ENCODE measurements at regions not wholly inside any gene's neighbourhood (a gene's known extent, or its start where the extent isn't known, plus 50 kb on each side); places are given as distances from the start of the nearest gene placed in this dataset.

GRCh38 chr6:68326762-68327161 is 308.3 kb upstream of the ADGRB3 start:
- WGBS (ENCODE audit: insufficient coverage, low coverage, missing lambda C conversion rate) = 18% methylated on average over 4 of the region's 4 CpGs
- ATAC-seq (no peak), FAIRE-seq (peak; percentile 54), DNase-seq (ENCODE audit: extremely low read depth in 1 of 4, low spot score in 3 of 4) (no peak)
- H3K9ac ChIP-seq (ENCODE audit: insufficient read depth in 1 of 2, low read depth in 2 of 2, low read length in 2 of 2) = no peak overlapping the region
- intact Hi-C loops (cut with micrococcal nuclease) (no loop called here), in situ Hi-C loops (cut with MboI) (no loop called here)
- no peaks in the 10 kb centered on the region for H3K27me3 ChIP-seq (ENCODE audit: control insufficient read depth in 2 of 2, insufficient read depth in 2 of 2, low read length in 2 of 2)
- BruUV-seq (replicated peaks) = no TSS peak
- no peak overlapping the region for H3K4me3 ChIP-seq
- H2AFZ ChIP-seq (ENCODE audit: low read depth, low read length) = peak overlapping the region; percentile 46; the same call in 1 of the 2 replicates
- H4K20me1 ChIP-seq (replicated peaks; ENCODE audit: control insufficient read depth, insufficient read depth, low read length) = no peaks in the 10 kb centered on the region
- no peak overlapping the region for H3K4me2 ChIP-seq (ENCODE audit: insufficient read depth, low read length)
- H3K9me3 ChIP-seq (replicated peaks; ENCODE audit: control insufficient read depth, insufficient read depth, low read depth, low read length) = no peaks in the 10 kb centered on the region
- no peaks in the 10 kb centered on the region for H3K4me1 ChIP-seq (replicated peaks in 1 of 2; ENCODE audit: control insufficient read depth in 2 of 2, insufficient read depth in 2 of 2, low read length in 2 of 2)
- no peak for TF ChIP-seq KLF10 (CRISPR knock-in tag; IDR thresholded peaks at IDR 0.05)
- TF ChIP-seq GATAD2A (IDR thresholded peaks at IDR 0.05) = no peak
- no peak for TF ChIP-seq ZNF146 (CRISPR knock-in tag; IDR thresholded peaks at IDR 0.05; ENCODE audit: unreplicated experiment)
- TF ChIP-seq ARID3B (CRISPR knock-in tag; IDR thresholded peaks at IDR 0.05; ENCODE audit: borderline replicate concordance) = no peak
- no peak for TF ChIP-seq KLF1 (tag; IDR thresholded peaks at IDR 0.05)
- no peak for TF ChIP-seq OTX1 (CRISPR knock-in tag; IDR thresholded peaks at IDR 0.05)
- TF ChIP-seq LEF1 (IDR thresholded peaks at IDR 0.05) = no peak
- TF ChIP-seq, protein P1, sequence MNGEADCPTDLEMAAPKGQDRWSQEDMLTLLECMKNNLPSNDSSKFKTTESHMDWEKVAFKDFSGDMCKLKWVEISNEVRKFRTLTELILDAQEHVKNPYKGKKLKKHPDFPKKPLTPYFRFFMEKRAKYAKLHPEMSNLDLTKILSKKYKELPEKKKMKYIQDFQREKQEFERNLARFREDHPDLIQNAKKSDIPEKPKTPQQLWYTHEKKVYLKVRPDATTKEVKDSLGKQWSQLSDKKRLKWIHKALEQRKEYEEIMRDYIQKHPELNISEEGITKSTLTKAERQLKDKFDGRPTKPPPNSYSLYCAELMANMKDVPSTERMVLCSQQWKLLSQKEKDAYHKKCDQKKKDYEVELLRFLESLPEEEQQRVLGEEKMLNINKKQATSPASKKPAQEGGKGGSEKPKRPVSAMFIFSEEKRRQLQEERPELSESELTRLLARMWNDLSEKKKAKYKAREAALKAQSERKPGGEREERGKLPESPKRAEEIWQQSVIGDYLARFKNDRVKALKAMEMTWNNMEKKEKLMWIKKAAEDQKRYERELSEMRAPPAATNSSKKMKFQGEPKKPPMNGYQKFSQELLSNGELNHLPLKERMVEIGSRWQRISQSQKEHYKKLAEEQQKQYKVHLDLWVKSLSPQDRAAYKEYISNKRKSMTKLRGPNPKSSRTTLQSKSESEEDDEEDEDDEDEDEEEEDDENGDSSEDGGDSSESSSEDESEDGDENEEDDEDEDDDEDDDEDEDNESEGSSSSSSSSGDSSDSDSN (IDR thresholded peaks at IDR 0.05; ENCODE audit: borderline replicate concordance in 1 of 2, low read depth in 2 of 2, low read length in 2 of 2) = no peak
- TF ChIP-seq ZNF507 (tag; conservative IDR thresholded peaks at IDR 0.05) = no peak
- ChIA-PET POLR2A (no interaction called here), CTCF (ENCODE audit: low intra/inter-chr PET ratio) (no interaction called here)
- H3K9me1 ChIP-seq (ENCODE audit: control insufficient read depth, insufficient read depth, low read length) = no peaks in the 10 kb centered on the region
- no peak overlapping the region for H3K27ac ChIP-seq (ENCODE audit: extremely low read depth, low read depth, low read length)
- H3K36me3 ChIP-seq (ENCODE audit: control insufficient read depth, insufficient read depth, low read length) = no peaks in the 10 kb centered on the region
- no peaks in the 10 kb centered on the region for H3K79me2 ChIP-seq (ENCODE audit: control insufficient read depth, insufficient read depth, low read length)

All from K562 (cell line).